ENCODE measurements at regions not wholly inside any gene's neighbourhood (a gene's known extent, or its start where the extent isn't known, plus 50 kb on each side); places are given as distances from the start of the nearest gene placed in this dataset.

GRCh38 chr19:5237939-5238480 lies 102.6 kb downstream of the PTPRS start:
- TF ChIP-seq POLR2A (IDR thresholded peaks at IDR 0.05; ENCODE audit: low read depth, low read length) (no peak), TAF1 (IDR thresholded peaks at IDR 0.05; ENCODE audit: low read depth, low read length) (no peak), POU2F2 (IDR thresholded peaks at IDR 0.05; ENCODE audit: low read depth, low read length) (no peak), SPI1 (IDR thresholded peaks at IDR 0.05; ENCODE audit: low read depth, low read length) (no peak), POLR2AphosphoS5 (IDR thresholded peaks at IDR 0.05; ENCODE audit: low read depth, low read length) (no peak), PAX5 (IDR thresholded peaks at IDR 0.05; ENCODE audit: insufficient read depth, low read length, severe bottlenecking) (no peak)
- FAIRE-seq (no peak), DNase-seq (ENCODE audit: insufficient read length, low spot score) (no peak)

- TF ChIP-seq POLR2AphosphoS5 (IDR thresholded peaks at IDR 0.05; ENCODE audit: low read depth, low read length) (no peak), SPI1 (IDR thresholded peaks at IDR 0.05; ENCODE audit: low read depth, low read length) (no peak), POU2F2 (IDR thresholded peaks at IDR 0.05; ENCODE audit: low read depth, low read length) (no peak), PAX5 (IDR thresholded peaks at IDR 0.05; ENCODE audit: insufficient read depth, low read length, severe bottlenecking) (no peak), POLR2A (IDR thresholded peaks at IDR 0.05; ENCODE audit: low read depth, low read length) (no peak), TAF1 (IDR thresholded peaks at IDR 0.05; ENCODE audit: low read depth, low read length) (no peak)
- no peak for FAIRE-seq
- DNase-seq (ENCODE audit: insufficient read length, low spot score) = no peak
Measured at GRCh38 chr19:5237190-5237780, 103.3 kb downstream of the PTPRS start.

- TF ChIP-seq PAX5 (IDR thresholded peaks at IDR 0.05; ENCODE audit: insufficient read depth, low read length, severe bottlenecking) (no peak), POLR2A (IDR thresholded peaks at IDR 0.05; ENCODE audit: low read depth, low read length) (no peak), POU2F2 (IDR thresholded peaks at IDR 0.05; ENCODE audit: low read depth, low read length) (no peak), POLR2AphosphoS5 (IDR thresholded peaks at IDR 0.05; ENCODE audit: low read depth, low read length) (no peak), SPI1 (IDR thresholded peaks at IDR 0.05; ENCODE audit: low read depth, low read length) (no peak), TAF1 (IDR thresholded peaks at IDR 0.05; ENCODE audit: low read depth, low read length) (no peak)
Measured at GRCh38 chr19:5235458-5236219, 105.0 kb downstream of the PTPRS start.

GRCh38 chr19:5234412-5234811 lies 106.2 kb downstream of the PTPRS start:
- FAIRE-seq = no peak
- TF ChIP-seq POLR2A (IDR thresholded peaks at IDR 0.05; ENCODE audit: low read depth, low read length) (no peak), PAX5 (IDR thresholded peaks at IDR 0.05; ENCODE audit: insufficient read depth, low read length, severe bottlenecking) (no peak), POLR2AphosphoS5 (IDR thresholded peaks at IDR 0.05; ENCODE audit: low read depth, low read length) (no peak), TAF1 (IDR thresholded peaks at IDR 0.05; ENCODE audit: low read depth, low read length) (no peak), POU2F2 (IDR thresholded peaks at IDR 0.05; ENCODE audit: low read depth, low read length) (no peak), SPI1 (IDR thresholded peaks at IDR 0.05; ENCODE audit: low read depth, low read length) (no peak)
- DNase-seq (ENCODE audit: insufficient read length, low spot score) = no peak

More at GRCh38 chr19:5235458-5236219, 105.0 kb downstream of the PTPRS start:
- DNase-seq (ENCODE audit: insufficient read length, low spot score) (no peak), FAIRE-seq (no peak)

GRCh38 chr19:5232798-5233505 lies 107.7 kb downstream of the PTPRS start:
- FAIRE-seq = no peak
- TF ChIP-seq SPI1 (IDR thresholded peaks at IDR 0.05; ENCODE audit: low read depth, low read length) (no peak), POLR2A (IDR thresholded peaks at IDR 0.05; ENCODE audit: low read depth, low read length) (no peak), POU2F2 (IDR thresholded peaks at IDR 0.05; ENCODE audit: low read depth, low read length) (no peak), POLR2AphosphoS5 (IDR thresholded peaks at IDR 0.05; ENCODE audit: low read depth, low read length) (no peak), TAF1 (IDR thresholded peaks at IDR 0.05; ENCODE audit: low read depth, low read length) (no peak), PAX5 (IDR thresholded peaks at IDR 0.05; ENCODE audit: insufficient read depth, low read length, severe bottlenecking) (no peak)
- DNase-seq (ENCODE audit: insufficient read length, low spot score) = no peak

- DNase-seq (ENCODE audit: insufficient read length, low spot score) (no peak), FAIRE-seq (no peak)
- TF ChIP-seq PAX5 (IDR thresholded peaks at IDR 0.05; ENCODE audit: insufficient read depth, low read length, severe bottlenecking) (no peak), POLR2AphosphoS5 (IDR thresholded peaks at IDR 0.05; ENCODE audit: low read depth, low read length) (no peak), SPI1 (IDR thresholded peaks at IDR 0.05; ENCODE audit: low read depth, low read length) (no peak)
Measured at GRCh38 chr19:5231857-5232678, 108.5 kb downstream of the PTPRS start.

- FAIRE-seq = no peak
- TF ChIP-seq POLR2A (IDR thresholded peaks at IDR 0.05; ENCODE audit: low read depth, low read length) (no peak), POLR2AphosphoS5 (IDR thresholded peaks at IDR 0.05; ENCODE audit: low read depth, low read length) (no peak), PAX5 (IDR thresholded peaks at IDR 0.05; ENCODE audit: insufficient read depth, low read length, severe bottlenecking) (no peak), SPI1 (IDR thresholded peaks at IDR 0.05; ENCODE audit: low read depth, low read length) (no peak), POU2F2 (IDR thresholded peaks at IDR 0.05; ENCODE audit: low read depth, low read length) (no peak), TAF1 (IDR thresholded peaks at IDR 0.05; ENCODE audit: low read depth, low read length) (no peak)
- no peak for DNase-seq (ENCODE audit: insufficient read length, low spot score)
Measured at GRCh38 chr19:5230730-5231555, 109.7 kb downstream of the PTPRS start.

GRCh38 chr19:5229778-5230335 lies 110.8 kb downstream of the PTPRS start:
- TF ChIP-seq PAX5 (IDR thresholded peaks at IDR 0.05; ENCODE audit: insufficient read depth, low read length, severe bottlenecking) (no peak), SPI1 (IDR thresholded peaks at IDR 0.05; ENCODE audit: low read depth, low read length) (no peak), POLR2AphosphoS5 (IDR thresholded peaks at IDR 0.05; ENCODE audit: low read depth, low read length) (no peak), POU2F2 (IDR thresholded peaks at IDR 0.05; ENCODE audit: low read depth, low read length) (no peak), POLR2A (IDR thresholded peaks at IDR 0.05; ENCODE audit: low read depth, low read length) (no peak), TAF1 (IDR thresholded peaks at IDR 0.05; ENCODE audit: low read depth, low read length) (no peak)
- no peak for DNase-seq (ENCODE audit: insufficient read length, low spot score)
- FAIRE-seq = no peak

Data from GM12891 (cell line).